A549 (cell line): ENCODE measurements at regions not wholly inside any gene's neighbourhood (a gene's known extent, or its start where the extent isn't known, plus 50 kb on each side); places are given as distances from the start of the nearest gene placed in this dataset.

Experiments used
- ATAC-seq, 2 experiments: fragments of 200-7000 bp in 1 of 2; fragments of >200 bp in 1 of 2; cut with Nextera tagmentation in 1 of 2; cut with Tn5 transposase in 1 of 2; 3 replicates each; pipeline versions ENCODE4 v1.8.0 to v1.9.1; 2018 to 2020; ENCODE audit warnings: mild to moderate bottlenecking in 1 of 2, moderate library complexity in 1 of 2
- CTCF ChIA-PET: fragments of 300-600 bp; sonication (Branson Sonifier 250); formaldehyde crosslinking; extraction: SDS; loops from one replicate; lab custom pipeline; 2021; ENCODE audit warnings: antibody characterized with exemption, inconsistent platforms; lab: Yijun Ruan, JAX
- POLR2A ChIA-PET: fragments of 350-600 bp; formaldehyde crosslinking; extraction: SDS; loops from one replicate; lab custom pipeline; 2021; ENCODE audit warnings: antibody characterized with exemption, inconsistent platforms; lab: Yijun Ruan, JAX
- DNase-seq, 2 experiments: peaks; one replicate each; pipeline versions ENCODE4 v3.0.0 to v3.0.0-alpha.2; 2011 to 2016; ENCODE audit warnings: low read depth in 1 of 2, low spot score in 1 of 2
- FAIRE-seq: peaks from 2 replicates; lab custom pipeline; 2011; peaks lifted over from hg19 to GRCh38; lab: Jason Lieb, UNC
- H3K27ac ChIP-seq, 2 experiments: fragments of >200 bp; sonication (Bioruptor Twin); formaldehyde crosslinking; 3 replicates each; pipeline ENCODE4 v1.5.1; 2016 to 2017
- H3K4me1 ChIP-seq: fragments of >200 bp; sonication (Bioruptor Twin); formaldehyde crosslinking; 3 replicates; pipeline ENCODE4 v1.6.1; 2016
- H3K4me2 ChIP-seq: fragments of >200 bp; sonication (Bioruptor Twin); formaldehyde crosslinking; 3 replicates; pipeline ENCODE4 v1.6.1; 2016
- H3K4me3 ChIP-seq: fragments of >200 bp; sonication (Bioruptor Twin); formaldehyde crosslinking; 3 replicates; pipeline ENCODE4 v1.5.1; 2016
- H3K9me3 ChIP-seq: fragments of >200 bp; sonication (Bioruptor Twin); formaldehyde crosslinking; 3 replicates; pipeline ENCODE4 v1.6.1; 2016
- CBX2 ChIP-seq: fragments of 200-600 bp; sonication (generic); IDR thresholded peaks from 2 replicates; pipeline ENCODE4 v1.6.1; 2016; ENCODE audit warnings: low read depth, mild to moderate bottlenecking, borderline replicate concordance
- CEBPB ChIP-seq, 2 experiments: fragments of >200 bp in 1 of 2; sonication (Bioruptor Twin) in 1 of 2; formaldehyde crosslinking in 1 of 2; IDR thresholded peaks; 2 replicates each; pipeline ENCODE4 v1.6.1; 2012 to 2016
- CHD4 ChIP-seq: fragments of 200-600 bp; sonication (generic); IDR thresholded peaks from 2 replicates; pipeline ENCODE4 v1.6.1; 2016; ENCODE audit warnings: antibody characterized with exemption, mild to moderate bottlenecking, borderline replicate concordance
- EP300 ChIP-seq, 2 experiments: fragments of >200 bp; sonication (Bioruptor Twin); formaldehyde crosslinking; IDR thresholded peaks; 2 replicates in 1 of 2; 3 replicates in 1 of 2; pipeline ENCODE4 v1.6.1; 2016 to 2017
- ESRRA ChIP-seq: fragments of 150-350 bp; IDR thresholded peaks from 2 replicates; pipeline ENCODE4 v1.6.1; 2014; ENCODE audit warnings: mild to moderate bottlenecking, low read length, borderline replicate concordance
- FOSB ChIP-seq: fragments of 250-450 bp; sonication (Bioruptor Pico); IDR thresholded peaks from 2 replicates; pipeline ENCODE4 v1.5.0; 2020; ENCODE audit warnings: mild to moderate bottlenecking, moderate library complexity
- GATA3 ChIP-seq: IDR thresholded peaks from 2 replicates; pipeline ENCODE4 v1.6.1; 2012; ENCODE audit warnings: borderline replicate concordance
- HDAC2 ChIP-seq: fragments of 200-600 bp; sonication (generic); IDR thresholded peaks from 2 replicates; pipeline ENCODE4 v1.6.1; 2016
- HOXB13 ChIP-seq: fragments of 250-450 bp; sonication (Bioruptor Pico); IDR thresholded peaks from 2 replicates; pipeline ENCODE4 v1.5.0; 2020; ENCODE audit warnings: low read depth, mild to moderate bottlenecking, moderate library complexity
- HOXB5 ChIP-seq: fragments of 250-450 bp; sonication (Bioruptor Pico); IDR thresholded peaks from 2 replicates; pipeline ENCODE4 v1.5.0; 2020; ENCODE audit warnings: mild to moderate bottlenecking, moderate library complexity
- JUN ChIP-seq, 2 experiments: fragments of >200 bp; sonication (Bioruptor Twin); formaldehyde crosslinking; IDR thresholded peaks; 2 replicates in 1 of 2; 3 replicates in 1 of 2; pipeline ENCODE4 v1.6.1; 2016 to 2017
- JUNB ChIP-seq: fragments of >200 bp; sonication (Bioruptor Twin); formaldehyde crosslinking; IDR thresholded peaks from 2 replicates; pipeline ENCODE4 v1.6.1; 2016
- KDM5A ChIP-seq: fragments of 200-600 bp; sonication (generic); IDR thresholded peaks from 2 replicates; pipeline ENCODE4 v1.6.1; 2016; ENCODE audit warnings: antibody characterized with exemption, mild to moderate bottlenecking
- NPAS2 ChIP-seq: fragments of 250-450 bp; sonication (Bioruptor Pico); IDR thresholded peaks from 2 replicates; pipeline ENCODE4 v1.8.0; 2022; ENCODE audit warnings: mild to moderate bottlenecking, moderate library complexity, borderline replicate concordance
- PHF8 ChIP-seq: fragments of 200-600 bp; sonication (generic); IDR thresholded peaks from 2 replicates; pipeline ENCODE4 v1.6.1; 2016; ENCODE audit warnings: low read depth, mild to moderate bottlenecking, antibody characterized with exemption, moderate library complexity, borderline replicate concordance
- POLR2A ChIP-seq: IDR thresholded peaks from 2 replicates; pipeline ENCODE4 v1.6.1; 2012; ENCODE audit warnings: mild to moderate bottlenecking, low read length
- RNF2 ChIP-seq: fragments of 200-600 bp; sonication (generic); IDR thresholded peaks from 2 replicates; pipeline ENCODE4 v1.6.1; 2016; ENCODE audit warnings: low read depth, mild to moderate bottlenecking, antibody characterized with exemption, moderate library complexity, borderline replicate concordance
- SMC3 ChIP-seq: fragments of >200 bp; sonication (Bioruptor Twin); formaldehyde crosslinking; IDR thresholded peaks from 3 replicates; pipeline ENCODE4 v1.6.1; 2018; ENCODE audit warnings: inconsistent platforms
- SREBF2 ChIP-seq: fragments of 450-650 bp; IDR thresholded peaks from 2 replicates; pipeline ENCODE4 v1.6.1; 2014; ENCODE audit warnings: mild to moderate bottlenecking, moderate library complexity
- TFCP2L1 ChIP-seq: fragments of 250-450 bp; sonication (Bioruptor Pico); IDR thresholded peaks from 2 replicates; pipeline ENCODE4 v1.5.0; 2021; ENCODE audit warnings: mild to moderate bottlenecking
- TP53 ChIP-seq: fragments of 250-450 bp; sonication (Bioruptor Pico); IDR thresholded peaks from 2 replicates; pipeline ENCODE4 v1.5.0; 2021; ENCODE audit warnings: mild to moderate bottlenecking, moderate library complexity
- ZNF302 ChIP-seq: fragments of 250-450 bp; sonication (Bioruptor Pico); IDR thresholded peaks from 2 replicates; pipeline ENCODE4 v1.9.0; 2021; ENCODE audit warnings: inconsistent platforms, mild to moderate bottlenecking, moderate library complexity
- ZSCAN20 ChIP-seq: fragments of 250-450 bp; sonication (Bioruptor Pico); IDR thresholded peaks from 2 replicates; pipeline ENCODE4 v1.8.0; 2022; ENCODE audit warnings: mild to moderate bottlenecking, moderate library complexity
- WGBS: methylation state at CpG from one replicate; pipeline ENCODE4 v1.1.6; 2017; ENCODE audit errors: missing lambda C conversion rate; 5-methylcytosine and 5-hydroxymethylcytosine counted together
- TF ChIP-seq, protein P1 (sequence below): fragments of 250-450 bp; sonication (Bioruptor Pico); IDR thresholded peaks from 2 replicates; pipeline ENCODE4 v1.5.0; 2021; ENCODE audit warnings: mild to moderate bottlenecking, moderate library complexity, borderline replicate concordance
- TF ChIP-seq, protein P2 (sequence below): fragments of 450-650 bp; IDR thresholded peaks from 2 replicates; pipeline ENCODE4 v1.6.1; 2014; ENCODE audit warnings: antibody characterized with exemption
- TF ChIP-seq, protein P3 (sequence below): fragments of >200 bp; sonication (Bioruptor Twin); formaldehyde crosslinking; IDR thresholded peaks from 3 replicates; pipeline ENCODE4 v1.6.1; 2016
- TF ChIP-seq, protein P4 (sequence below): IDR thresholded peaks from 2 replicates; pipeline ENCODE4 v1.6.1; 2012
- TF ChIP-seq, protein P5 (sequence below): fragments of 150-350 bp; IDR thresholded peaks from 2 replicates; pipeline ENCODE4 v1.6.1; 2014; ENCODE audit warnings: low read depth, mild to moderate bottlenecking, low read length

DNA sequence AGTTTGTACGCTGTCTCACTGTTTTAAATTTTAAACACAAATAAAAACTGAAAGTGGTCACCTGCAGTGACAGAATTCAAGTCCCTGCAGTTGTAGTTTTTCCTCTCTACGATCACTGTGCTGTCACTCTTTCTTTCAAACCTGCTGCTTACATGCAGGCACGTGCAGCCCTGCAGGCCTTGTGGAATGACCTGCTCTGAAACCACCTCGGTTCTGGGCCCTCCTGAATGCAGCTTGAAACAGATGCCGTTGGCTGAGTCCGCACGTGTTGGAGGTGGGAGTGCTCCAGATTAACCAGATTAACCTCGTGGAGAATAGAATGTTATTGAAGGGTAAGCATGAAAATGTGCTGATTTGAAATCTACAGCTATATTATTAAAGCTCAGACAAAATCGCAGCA, 126.0 kb upstream of the ERCC6L2 start:
- 67% methylated on average over 9 of the region's 9 CpGs for WGBS
- no peak for TF ChIP-seq GATA3
- TF ChIP-seq JUN (IDR thresholded peaks at IDR 0.05), result no peak
- TF ChIP-seq KDM5A, result no peak
- TF ChIP-seq, protein P1, sequence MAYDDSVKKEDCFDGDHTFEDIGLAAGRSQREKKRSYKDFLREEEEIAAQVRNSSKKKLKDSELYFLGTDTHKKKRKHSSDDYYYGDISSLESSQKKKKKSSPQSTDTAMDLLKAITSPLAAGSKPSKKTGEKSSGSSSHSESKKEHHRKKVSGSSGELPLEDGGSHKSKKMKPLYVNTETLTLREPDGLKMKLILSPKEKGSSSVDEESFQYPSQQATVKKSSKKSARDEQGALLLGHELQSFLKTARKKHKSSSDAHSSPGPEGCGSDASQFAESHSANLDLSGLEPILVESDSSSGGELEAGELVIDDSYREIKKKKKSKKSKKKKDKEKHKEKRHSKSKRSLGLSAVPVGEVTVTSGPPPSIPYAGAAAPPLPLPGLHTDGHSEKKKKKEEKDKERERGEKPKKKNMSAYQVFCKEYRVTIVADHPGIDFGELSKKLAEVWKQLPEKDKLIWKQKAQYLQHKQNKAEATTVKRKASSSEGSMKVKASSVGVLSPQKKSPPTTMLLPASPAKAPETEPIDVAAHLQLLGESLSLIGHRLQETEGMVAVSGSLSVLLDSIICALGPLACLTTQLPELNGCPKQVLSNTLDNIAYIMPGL (CRISPR knock-in tag), result no peak
- no peak for TF ChIP-seq TP53 (CRISPR knock-in tag)
- no peak for TF ChIP-seq HOXB13 (CRISPR knock-in tag)
- TF ChIP-seq CHD4, result no peak
- no peak for TF ChIP-seq HDAC2
- TF ChIP-seq CBX2, result no peak
- TF ChIP-seq, protein P2, sequence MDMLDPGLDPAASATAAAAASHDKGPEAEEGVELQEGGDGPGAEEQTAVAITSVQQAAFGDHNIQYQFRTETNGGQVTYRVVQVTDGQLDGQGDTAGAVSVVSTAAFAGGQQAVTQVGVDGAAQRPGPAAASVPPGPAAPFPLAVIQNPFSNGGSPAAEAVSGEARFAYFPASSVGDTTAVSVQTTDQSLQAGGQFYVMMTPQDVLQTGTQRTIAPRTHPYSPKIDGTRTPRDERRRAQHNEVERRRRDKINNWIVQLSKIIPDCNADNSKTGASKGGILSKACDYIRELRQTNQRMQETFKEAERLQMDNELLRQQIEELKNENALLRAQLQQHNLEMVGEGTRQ, result no peak
- no peak for TF ChIP-seq PHF8
- no peak for TF ChIP-seq SREBF2
- no peak for TF ChIP-seq TFCP2L1 (CRISPR knock-in tag)
- no peak for TF ChIP-seq ZSCAN20 (CRISPR knock-in tag)
- no peak for TF ChIP-seq JUNB
- DNase-seq (no peak), FAIRE-seq (no peak), ATAC-seq (no peak)
- Histone ChIP-seq H3K4me2 (no peak overlapping the region), H3K9me3 (no peaks in the 10 kb centered on the region), H3K4me1 (no peaks in the 10 kb centered on the region), H3K4me3 (no peak overlapping the region), H3K27ac (no peak overlapping the region)
- ChIA-PET CTCF (interaction anchor here (1.4 kb wide), 1 partner anchor 469 kb away, joined by 4 read pairs; no protein-coding TSS in a partner anchor), POLR2A (no interaction called here)

DNA sequence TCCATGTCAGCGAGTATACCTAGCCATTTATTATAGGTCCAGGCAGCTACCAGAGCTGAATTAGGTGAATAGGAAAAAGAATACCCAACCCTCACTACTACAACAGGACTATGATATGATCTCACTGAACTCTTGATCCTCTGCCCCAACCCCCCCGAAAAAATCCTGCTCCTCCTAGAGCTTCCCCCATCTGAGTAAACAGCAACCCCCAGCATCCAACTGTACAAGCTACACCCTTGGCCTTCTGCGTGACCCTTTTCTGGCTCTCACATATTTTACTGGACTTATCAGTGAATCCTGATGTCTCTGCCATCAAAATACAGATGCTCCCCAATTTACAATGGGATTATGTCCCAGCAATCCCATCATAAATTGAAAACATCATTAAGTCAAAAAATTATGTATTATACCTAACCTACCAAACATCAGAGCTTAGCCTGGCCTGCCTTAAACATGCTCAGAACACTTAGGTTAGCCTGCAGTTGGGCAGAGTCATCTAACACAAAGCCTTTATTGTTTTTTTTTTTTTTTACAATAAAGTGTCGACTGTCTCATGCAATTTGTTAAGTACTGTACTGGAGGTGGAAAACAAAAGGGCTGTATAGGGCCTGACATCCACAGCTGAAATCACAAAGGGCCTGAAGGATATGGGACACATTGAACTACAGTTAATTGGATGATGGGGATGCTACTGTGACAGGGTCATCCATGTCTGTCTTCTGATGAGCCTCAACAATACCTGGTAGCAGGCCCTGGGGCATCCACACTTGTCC, 128.9 kb upstream of the ERCC6L2 start:
- Histone ChIP-seq H3K4me1 (0 out of 3 replicates have a peak, but pooled peaks cover 4% of the 10 kb centered on the region), H3K9me3 (no peaks in the 10 kb centered on the region), H3K4me2 (no peak overlapping the region), H3K4me3 (no peak overlapping the region), H3K27ac (no peak overlapping the region)
- FAIRE-seq (no peak), DNase-seq (no peak), ATAC-seq (no peak)
- ChIA-PET POLR2A (no interaction called here), CTCF (interaction anchor here (0.8 to 3.4 kb wide), 5 partner anchors 9 to 20 kb away, joined by 3 to 16 read pairs (median 7); no protein-coding TSS in a partner anchor)
- WGBS, result 37% methylated on average over 4 of the region's 4 CpGs
- TF ChIP-seq ZNF302 (CRISPR knock-in tag), result no peak
- TF ChIP-seq NPAS2 (CRISPR knock-in tag), result no peak
- no peak for TF ChIP-seq EP300 (IDR thresholded peaks at IDR 0.05)
- TF ChIP-seq FOSB, result no peak
- TF ChIP-seq SMC3, result no peak
- TF ChIP-seq, protein P3, sequence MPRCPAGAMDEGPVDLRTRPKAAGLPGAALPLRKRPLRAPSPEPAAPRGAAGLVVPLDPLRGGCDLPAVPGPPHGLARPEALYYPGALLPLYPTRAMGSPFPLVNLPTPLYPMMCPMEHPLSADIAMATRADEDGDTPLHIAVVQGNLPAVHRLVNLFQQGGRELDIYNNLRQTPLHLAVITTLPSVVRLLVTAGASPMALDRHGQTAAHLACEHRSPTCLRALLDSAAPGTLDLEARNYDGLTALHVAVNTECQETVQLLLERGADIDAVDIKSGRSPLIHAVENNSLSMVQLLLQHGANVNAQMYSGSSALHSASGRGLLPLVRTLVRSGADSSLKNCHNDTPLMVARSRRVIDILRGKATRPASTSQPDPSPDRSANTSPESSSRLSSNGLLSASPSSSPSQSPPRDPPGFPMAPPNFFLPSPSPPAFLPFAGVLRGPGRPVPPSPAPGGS, result no peak
- TF ChIP-seq, protein P4, sequence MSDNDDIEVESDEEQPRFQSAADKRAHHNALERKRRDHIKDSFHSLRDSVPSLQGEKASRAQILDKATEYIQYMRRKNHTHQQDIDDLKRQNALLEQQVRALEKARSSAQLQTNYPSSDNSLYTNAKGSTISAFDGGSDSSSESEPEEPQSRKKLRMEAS, result no peak
- TF ChIP-seq, protein P5, sequence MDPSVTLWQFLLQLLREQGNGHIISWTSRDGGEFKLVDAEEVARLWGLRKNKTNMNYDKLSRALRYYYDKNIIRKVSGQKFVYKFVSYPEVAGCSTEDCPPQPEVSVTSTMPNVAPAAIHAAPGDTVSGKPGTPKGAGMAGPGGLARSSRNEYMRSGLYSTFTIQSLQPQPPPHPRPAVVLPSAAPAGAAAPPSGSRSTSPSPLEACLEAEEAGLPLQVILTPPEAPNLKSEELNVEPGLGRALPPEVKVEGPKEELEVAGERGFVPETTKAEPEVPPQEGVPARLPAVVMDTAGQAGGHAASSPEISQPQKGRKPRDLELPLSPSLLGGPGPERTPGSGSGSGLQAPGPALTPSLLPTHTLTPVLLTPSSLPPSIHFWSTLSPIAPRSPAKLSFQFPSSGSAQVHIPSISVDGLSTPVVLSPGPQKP, result no peak
- no peak for TF ChIP-seq TP53 (CRISPR knock-in tag)
- TF ChIP-seq SREBF2, result no peak
- TF ChIP-seq HOXB5 (CRISPR knock-in tag), result no peak
- TF ChIP-seq CEBPB (IDR thresholded peaks at IDR 0.05), result no peak
- TF ChIP-seq, protein P2, result no peak
- no peak for TF ChIP-seq ESRRA
- no peak for TF ChIP-seq RNF2
- TF ChIP-seq POLR2A, result no peak
- no peak for TF ChIP-seq GATA3
- TF ChIP-seq JUNB, result no peak
